ENCODE measurements at regions not wholly inside any gene's neighbourhood (a gene's known extent, or its start where the extent isn't known, plus 50 kb on each side); places are given as distances from the start of the nearest gene placed in this dataset.

DNA sequence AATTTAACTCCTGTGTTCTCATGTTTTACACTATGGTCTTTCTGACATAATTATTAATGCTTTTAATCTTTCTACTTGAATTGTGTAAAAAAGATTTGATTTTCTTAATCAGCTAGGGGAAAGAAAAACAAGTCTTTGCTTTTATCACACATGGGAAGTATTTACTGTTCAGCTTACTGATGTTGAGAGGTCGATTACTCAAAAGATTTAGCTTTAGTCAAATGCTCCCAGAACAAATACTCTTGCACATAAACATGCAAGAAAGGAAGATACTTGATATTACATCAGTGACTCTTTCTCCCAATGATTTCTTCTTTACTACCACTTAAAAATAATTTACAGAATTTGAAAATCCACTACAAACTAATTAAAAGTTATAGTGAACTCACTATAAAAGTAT lies 198.3 kb upstream of the FAT4 start:
- H3K27ac ChIP-seq: no peak overlapping the region
- TF ChIP-seq ZFX (IDR thresholded peaks at IDR 0.05): no peak
- TF ChIP-seq, protein P1, sequence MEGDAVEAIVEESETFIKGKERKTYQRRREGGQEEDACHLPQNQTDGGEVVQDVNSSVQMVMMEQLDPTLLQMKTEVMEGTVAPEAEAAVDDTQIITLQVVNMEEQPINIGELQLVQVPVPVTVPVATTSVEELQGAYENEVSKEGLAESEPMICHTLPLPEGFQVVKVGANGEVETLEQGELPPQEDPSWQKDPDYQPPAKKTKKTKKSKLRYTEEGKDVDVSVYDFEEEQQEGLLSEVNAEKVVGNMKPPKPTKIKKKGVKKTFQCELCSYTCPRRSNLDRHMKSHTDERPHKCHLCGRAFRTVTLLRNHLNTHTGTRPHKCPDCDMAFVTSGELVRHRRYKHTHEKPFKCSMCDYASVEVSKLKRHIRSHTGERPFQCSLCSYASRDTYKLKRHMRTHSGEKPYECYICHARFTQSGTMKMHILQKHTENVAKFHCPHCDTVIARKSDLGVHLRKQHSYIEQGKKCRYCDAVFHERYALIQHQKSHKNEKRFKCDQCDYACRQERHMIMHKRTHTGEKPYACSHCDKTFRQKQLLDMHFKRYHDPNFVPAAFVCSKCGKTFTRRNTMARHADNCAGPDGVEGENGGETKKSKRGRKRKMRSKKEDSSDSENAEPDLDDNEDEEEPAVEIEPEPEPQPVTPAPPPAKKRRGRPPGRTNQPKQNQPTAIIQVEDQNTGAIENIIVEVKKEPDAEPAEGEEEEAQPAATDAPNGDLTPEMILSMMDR (conservative IDR thresholded peaks at IDR 0.05): no peak

DNA sequence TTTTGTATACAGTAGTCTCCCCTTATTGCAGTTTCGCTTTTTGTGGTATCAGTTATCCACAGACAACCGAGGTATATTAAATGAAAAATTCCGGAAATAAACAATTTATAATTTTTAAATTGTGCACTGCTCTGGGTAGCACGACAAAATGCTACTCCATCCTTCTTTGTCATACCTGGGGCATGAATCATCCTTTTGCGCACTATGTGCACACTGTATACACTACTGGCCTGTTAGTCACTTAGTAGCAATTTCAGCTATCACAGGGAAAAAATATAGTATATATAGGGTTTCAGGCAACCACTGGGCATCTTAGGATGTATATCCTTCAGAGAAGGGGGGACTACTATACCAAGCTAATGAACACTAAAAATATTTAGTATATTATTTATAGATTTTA lies 198.8 kb upstream of the FAT4 start:
- TF ChIP-seq ZFX (IDR thresholded peaks at IDR 0.05): no peak
- TF ChIP-seq, protein P1 (conservative IDR thresholded peaks at IDR 0.05): no peak
- H3K27ac ChIP-seq: no peak overlapping the region

DNA sequence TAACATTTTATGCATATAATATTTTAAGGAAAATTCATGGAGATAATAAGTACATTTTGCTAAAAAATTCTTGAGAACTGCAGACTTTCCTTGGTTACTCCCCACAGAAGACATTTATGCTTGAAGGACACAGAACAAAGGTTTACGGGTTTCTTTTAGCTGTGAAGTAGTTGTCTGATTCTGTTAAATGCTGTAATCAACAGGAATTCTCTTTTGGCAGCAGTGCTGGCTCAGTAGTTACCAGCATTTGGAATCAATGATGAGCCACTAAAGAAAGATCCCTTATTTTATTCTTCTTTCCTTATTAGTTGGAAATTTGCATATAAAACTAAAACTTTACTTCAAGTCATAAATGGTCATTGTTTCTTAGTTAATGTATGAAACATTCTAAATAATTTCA lies 199.3 kb upstream of the FAT4 start:
- TF ChIP-seq, protein P1 (conservative IDR thresholded peaks at IDR 0.05): no peak
- TF ChIP-seq ZFX (IDR thresholded peaks at IDR 0.05): no peak

DNA sequence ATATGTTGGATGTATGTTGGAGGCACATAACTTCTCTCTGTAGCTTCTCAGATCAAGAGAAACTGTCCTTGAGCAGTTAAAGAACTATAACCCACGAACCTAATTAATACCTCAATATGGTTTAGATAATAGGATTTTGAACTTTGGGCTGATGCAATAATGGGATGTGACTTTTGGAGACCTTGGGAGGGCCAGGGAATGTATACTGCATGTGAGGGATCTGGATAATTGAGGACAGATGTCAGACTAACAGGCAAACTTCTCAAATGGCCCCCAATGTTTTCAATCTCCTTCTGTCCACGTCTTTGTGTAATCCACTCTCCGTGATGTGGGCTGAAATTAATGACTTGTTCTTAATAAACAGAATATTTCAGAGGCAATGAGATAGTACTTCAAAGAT lies 202.2 kb upstream of the FAT4 start:
- no peak for TF ChIP-seq ZFX (IDR thresholded peaks at IDR 0.05)
- TF ChIP-seq, protein P1 (conservative IDR thresholded peaks at IDR 0.05): no peak
- H3K27ac ChIP-seq: no peak overlapping the region

More for the DNA sequence above, 199.3 kb upstream of the FAT4 start:
- H3K27ac ChIP-seq: no peak overlapping the region

DNA sequence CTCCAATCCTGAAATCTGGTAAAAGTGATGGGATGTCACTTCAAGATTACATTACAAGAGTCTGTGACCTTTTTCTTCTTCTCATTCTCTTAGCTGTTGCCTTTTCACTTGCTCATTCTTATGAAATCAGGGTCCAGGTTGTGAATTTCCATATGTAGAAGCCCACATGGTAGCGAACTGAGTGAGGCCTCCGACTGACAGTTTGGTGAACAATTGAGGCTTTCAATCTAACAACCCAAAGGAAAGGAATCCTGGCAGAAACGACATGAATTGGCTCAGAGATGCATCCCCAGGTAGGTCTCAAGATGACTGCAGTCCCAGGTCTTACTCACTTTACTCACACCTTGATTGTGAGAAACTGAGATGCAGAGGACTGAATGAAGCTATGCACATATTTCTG lies 203.4 kb upstream of the FAT4 start:
- no peak overlapping the region for H3K27ac ChIP-seq
- TF ChIP-seq, protein P1 (conservative IDR thresholded peaks at IDR 0.05): no peak
- no peak for TF ChIP-seq ZFX (IDR thresholded peaks at IDR 0.05)

DNA sequence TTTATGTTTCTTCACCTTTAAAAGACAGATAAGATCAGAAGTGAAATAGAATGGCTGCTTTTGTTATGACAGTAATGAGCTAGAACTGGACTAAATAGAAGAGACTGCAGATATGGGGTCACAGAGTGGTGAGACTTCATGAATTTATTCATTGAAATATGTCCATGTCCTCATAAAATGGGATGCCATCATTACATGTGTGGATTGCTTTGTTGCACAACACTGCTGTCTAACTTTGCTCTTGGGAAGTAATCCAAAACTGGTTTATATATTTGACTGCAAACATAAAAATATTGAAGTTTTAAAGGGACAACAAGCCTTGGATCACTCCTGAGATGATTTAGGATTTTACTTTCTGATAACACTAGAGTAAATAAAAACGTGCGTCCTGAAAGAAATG lies 209.2 kb upstream of the FAT4 start:
- TF ChIP-seq, protein P1 (conservative IDR thresholded peaks at IDR 0.05): no peak
- no peak for TF ChIP-seq ZFX (IDR thresholded peaks at IDR 0.05)
- H3K27ac ChIP-seq: no peak overlapping the region

DNA sequence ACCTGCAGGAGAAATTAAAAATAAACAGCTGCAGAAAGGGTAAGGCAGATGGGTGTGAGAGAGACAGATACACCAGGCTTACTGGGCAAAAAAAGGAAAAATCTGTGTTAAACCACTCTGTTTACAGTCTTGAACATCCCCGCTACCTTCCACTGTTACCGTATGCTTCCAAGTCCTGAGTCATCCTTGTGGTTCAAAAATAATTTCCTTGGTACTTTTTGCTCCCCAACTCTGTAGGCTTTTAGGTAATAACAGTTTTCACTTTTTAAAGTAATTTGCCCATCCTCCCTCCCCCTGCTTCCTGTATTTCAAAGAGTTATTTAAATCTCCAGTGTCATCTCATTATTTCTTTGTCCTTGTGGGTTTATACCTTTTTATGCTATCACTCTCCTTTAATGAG lies 210.1 kb upstream of the FAT4 start:
- H3K27ac ChIP-seq: no peak overlapping the region
- TF ChIP-seq ZFX (IDR thresholded peaks at IDR 0.05): no peak
- TF ChIP-seq, protein P1 (conservative IDR thresholded peaks at IDR 0.05): no peak
